PFSK-1 (cell line): ENCODE measurements at regions not wholly inside any gene's neighbourhood (a gene's known extent, or its start where the extent isn't known, plus 50 kb on each side); places are given as distances from the start of the nearest gene placed in this dataset.

ENCODE experiments used
- FOXP2 ChIP-seq: optimal IDR thresholded peaks from 2 replicates; pipeline ENCODE3; 2011; ENCODE audit warnings: borderline replicate concordance, control low read depth, inconsistent platforms; ENCODE audit not compliant: insufficient read depth; ENCODE audit errors: extremely low read length, extremely low read depth
- POLR2AphosphoS5 ChIP-seq: IDR thresholded peaks from 2 replicates; pipeline ENCODE4 v1.6.1; 2012; ENCODE audit warnings: low read depth, mild to moderate bottlenecking, control low read depth, low read length, moderate library complexity
- SIN3A ChIP-seq: IDR thresholded peaks from 2 replicates; pipeline ENCODE4 v1.6.1; 2012; ENCODE audit warnings: mild to moderate bottlenecking, low read length, moderate library complexity, borderline replicate concordance; ENCODE audit not compliant: insufficient read depth
- TAF1 ChIP-seq: IDR thresholded peaks from 2 replicates; pipeline ENCODE4 v1.6.1; 2012; ENCODE audit warnings: low read length, control low read depth, borderline replicate concordance; ENCODE audit not compliant: insufficient read depth

DNA sequence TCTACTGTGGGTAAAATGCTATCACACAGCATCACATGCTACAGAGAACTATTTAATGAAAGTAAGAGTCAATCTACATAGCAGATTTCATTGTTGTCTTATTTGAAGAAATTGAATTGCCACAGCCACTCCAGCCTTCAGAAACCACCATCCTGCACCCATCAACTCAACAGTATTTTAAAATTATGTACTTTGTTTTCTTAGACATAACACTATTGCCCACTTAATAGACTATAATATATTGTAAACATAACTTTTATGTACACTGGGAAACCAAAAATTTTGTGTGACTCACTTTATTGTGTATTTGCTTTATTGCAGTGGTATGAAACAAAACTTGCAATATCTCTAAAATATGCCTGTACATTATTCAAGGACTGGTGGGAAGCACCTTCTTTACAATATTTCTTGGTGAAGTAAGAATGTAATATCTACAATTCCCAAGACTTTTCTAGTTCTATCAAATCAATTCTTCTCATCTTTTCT, 133.0 kb downstream of the DUSP10 start:
- TF ChIP-seq POLR2AphosphoS5, result no peak
- TF ChIP-seq TAF1, result no peak
- no peak for TF ChIP-seq SIN3A
- TF ChIP-seq FOXP2, result no peak
